NAMALWA (cell line): ENCODE measurements at regions not wholly inside any gene's neighbourhood (a gene's known extent, or its start where the extent isn't known, plus 50 kb on each side); places are given as distances from the start of the nearest gene placed in this dataset.
A peak's percentile ranks its signal among the peaks of the same experiment; 100 is the strongest.

Source experiments
- DNase-seq: peaks from one replicate; pipeline ENCODE4 v3.0.0-alpha.2; 2015; ENCODE audit warnings: low spot score

DNA sequence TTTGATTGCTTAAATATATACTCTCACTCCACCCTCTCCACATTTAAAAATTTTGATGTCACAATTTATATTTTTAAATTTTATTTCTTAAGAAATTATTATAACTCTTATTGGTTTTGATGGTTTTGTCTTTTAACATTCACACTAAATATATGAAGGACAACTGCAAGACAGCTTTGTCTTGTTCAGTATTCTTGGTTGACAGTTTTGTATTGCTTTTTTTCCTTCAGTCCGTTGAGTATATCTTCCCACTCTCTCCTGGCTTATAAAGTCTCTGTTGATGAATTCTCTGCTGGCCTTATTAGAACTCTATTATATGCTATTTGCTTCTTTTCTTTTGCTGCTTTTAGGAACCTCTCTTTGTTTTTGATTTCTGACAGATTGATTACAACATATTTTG lies 392.2 kb downstream of the C6orf118 start:
- no peak for DNase-seq

DNA sequence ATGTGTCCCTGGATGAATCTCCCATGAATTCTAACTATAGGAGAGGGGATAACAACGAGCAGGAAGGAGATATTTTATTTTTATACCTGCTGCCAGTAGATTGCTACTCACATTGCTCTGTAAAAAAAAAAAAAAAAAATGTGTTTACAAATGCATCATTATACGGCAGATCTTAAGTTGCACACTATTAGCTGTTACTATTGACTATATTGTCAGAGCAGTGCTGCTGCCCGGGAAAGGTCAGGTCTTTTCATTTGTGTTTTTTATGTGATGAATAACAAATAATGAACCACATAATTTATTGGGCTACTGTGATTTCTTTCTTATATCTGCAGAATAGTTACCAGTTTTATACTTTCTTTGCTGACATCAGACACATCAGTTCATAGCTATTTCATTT lies 393.3 kb downstream of the C6orf118 start:
- DNase-seq = no peak

DNA sequence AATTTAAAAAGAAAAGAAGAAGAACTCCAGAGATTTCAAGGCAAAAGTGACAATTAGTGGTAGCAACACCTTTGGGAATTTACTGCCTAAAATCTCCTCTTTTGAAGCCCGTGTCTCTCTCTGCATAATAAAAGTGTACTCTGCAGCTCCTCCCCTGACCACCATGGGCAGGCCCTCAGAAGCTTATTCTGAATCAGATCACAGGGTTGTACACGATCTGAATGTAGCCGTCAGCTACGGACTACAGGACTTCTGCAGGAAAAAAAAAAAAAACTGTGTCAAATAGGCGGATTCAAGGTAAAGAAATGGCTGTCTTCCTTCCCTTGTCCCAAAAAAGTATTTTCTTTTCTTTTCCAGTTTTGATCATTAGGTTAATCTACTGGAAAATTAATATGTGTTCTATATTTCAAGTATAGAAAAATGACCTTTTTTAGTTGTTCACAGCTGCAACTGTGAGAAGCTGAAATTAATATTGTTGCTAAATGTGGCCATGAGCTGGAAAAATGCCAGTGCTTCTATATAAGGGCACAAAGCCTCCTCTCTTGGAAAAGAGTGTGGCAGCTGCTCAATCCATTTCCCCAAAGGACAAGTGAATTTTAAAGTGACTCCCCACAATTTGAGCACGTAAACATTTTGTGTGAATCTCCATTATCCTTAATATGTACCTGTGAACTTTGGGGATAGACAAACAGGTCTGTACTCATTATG lies 397.4 kb downstream of the C6orf118 start:
- no peak for DNase-seq

DNA sequence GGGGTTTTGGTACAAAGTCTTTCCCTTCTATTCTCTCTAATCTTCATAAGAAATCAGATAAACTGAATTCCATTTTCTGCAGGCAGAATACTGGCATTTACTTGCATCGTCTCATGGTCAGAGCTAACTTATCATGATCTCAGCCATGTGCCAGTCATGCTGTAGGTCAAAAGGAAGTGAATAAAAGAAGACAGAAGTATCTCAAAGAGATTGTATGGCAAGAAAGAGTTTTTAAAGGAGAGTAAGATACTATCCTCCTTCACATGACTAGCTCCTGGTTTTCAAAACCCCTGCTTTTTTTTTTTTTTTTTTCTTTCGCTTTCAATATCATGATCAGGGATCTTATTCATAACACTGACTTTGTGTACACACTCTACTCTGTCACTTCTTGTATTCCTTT lies 398.3 kb downstream of the C6orf118 start:
- DNase-seq = no peak

DNA sequence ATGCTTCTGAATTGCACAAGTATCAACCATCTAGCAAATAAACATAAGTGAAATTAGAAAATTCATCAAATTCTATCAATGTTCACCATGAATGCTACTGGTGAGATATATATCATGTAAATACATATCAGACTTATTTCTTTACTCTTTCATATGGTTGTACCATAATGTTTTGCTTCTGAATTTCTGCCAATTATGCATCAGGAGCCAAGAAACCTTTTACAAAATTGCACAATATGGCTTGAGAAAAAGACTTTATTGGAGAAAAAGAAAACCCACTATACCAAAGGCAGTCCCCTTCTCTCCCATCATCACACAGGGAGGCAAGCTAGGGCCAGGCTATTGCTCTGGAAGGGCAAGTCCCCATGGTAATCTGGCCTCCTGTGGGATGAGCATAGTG lies 402.6 kb downstream of the C6orf118 start:
- no peak for DNase-seq

DNA sequence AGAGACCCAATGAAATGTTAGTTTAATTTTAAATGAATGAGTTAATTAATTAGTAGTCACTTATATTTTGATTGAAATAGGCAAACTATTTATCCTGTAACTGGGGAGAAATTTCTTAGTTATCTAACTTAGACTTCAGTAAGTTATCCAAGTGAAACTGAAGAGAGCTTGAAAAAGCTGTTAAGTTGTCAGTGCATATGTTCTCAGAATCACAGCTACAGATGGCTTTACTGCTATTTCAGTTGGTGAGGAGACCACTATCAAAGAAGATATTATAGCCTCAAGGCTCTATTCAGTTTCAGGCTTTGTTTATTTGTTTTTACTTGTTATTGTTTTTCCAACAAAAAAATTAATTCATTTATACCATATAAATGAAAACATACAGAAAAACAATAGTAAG lies 404.1 kb downstream of the C6orf118 start:
- DNase-seq = no peak

DNA sequence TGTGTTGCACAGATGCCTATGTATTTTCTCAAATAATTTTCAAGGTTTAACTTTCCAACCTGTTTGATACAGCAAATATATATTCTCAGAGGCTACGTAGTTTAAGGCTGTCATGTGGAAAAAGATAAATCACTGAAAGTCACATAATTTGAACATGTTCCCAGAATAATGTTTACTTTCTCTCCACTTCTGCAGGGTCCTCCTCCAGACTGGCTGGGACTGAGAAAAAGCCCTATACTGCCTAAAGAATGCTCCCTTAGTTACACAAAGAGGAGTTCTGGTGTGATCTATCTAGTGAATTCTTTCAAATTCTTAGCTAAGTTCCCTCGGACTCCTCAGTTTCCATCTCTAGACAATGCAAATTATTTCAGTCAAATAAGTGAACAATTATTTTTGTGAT lies 411.0 kb downstream of the C6orf118 start:
- no peak for DNase-seq

DNA sequence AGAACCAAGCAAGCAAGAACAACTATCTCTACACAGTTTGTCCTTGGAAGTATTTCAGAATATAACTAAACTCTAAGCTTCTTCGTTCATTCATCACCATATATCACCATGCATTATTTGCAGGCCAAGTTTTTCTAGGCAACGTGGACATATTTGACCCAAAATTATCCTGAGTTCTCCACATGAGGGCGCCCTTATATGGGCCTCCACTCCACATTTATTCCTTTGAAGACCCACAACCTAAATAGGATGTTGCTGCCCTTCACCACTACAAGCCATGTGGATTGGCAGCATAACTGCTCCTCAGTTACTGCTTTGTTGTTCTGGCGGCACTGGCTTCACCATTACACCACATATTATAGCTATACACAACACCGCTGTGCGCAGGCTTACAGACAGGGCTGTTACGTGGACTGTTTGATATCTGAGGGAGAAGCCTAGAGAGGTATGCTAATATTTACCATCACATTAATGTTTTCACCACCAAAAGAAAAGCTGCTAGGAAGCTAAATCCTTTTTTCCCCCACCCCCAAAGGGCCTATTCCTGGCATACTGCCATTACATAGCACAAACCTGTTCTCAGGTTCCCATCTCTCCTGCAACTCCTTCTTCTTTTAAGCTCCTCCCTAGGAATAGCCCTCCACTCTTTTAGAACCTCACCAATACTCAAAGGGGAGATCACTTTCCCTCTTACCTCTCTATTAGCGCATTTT lies 411.7 kb downstream of the C6orf118 start:
- peak; percentile 35 for DNase-seq

DNA sequence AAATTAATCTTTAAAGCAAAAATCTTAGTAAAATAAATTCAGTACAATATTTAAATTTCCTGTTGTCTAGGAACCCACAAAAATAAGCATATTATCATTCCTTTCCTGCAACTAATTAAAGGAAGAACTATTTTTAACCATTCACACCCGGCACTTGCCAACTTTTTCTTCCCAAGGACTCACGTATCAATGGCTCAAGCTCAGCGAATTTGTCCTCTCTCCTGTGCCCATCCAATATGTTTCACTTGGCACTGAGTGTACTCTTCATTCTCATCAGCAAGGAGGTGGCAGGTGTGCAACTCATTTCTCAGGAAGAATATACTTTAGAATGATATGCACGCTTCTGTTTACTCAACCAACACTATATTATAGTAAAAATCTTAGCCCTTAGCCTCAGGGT lies 419.4 kb downstream of the C6orf118 start:
- no peak for DNase-seq

DNA sequence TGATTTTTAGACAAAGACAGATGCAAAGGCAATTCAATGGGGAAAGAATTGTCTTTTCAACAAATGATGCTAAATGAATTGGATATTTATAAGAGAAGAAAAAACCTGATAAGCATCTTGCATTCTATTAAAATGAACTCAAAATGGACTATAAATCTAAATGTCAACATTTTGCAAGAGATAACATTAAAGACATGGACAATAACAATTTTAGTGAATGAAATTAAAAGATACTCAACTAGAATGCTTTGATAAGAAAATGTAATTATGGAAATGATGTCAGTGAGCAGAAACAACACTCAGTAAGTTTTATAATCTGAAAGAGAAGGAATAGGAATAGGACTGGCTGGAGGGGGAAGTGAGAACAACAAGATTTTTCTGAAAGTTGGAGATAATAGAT lies 421.7 kb downstream of the C6orf118 start:
- no peak for DNase-seq

DNA sequence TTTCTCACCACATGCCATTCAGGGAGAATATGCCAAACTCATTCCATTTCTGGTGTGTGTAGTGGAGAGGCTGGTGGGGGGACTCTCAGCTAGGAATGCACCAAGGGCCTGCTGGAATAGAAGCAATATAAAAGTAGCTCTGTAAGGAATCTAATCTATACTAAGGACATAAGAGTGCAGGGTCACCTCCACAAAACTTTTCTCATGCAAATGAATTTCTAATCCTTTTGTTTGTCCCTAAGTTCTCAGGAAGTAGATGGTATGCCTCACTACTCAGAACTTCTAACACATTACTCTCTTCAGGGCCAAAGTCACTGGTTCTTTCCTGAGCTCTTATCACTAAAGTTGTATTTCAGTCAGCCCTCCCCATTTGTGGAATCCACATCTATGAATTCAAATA lies 427.2 kb downstream of the C6orf118 start:
- DNase-seq = no peak

DNA sequence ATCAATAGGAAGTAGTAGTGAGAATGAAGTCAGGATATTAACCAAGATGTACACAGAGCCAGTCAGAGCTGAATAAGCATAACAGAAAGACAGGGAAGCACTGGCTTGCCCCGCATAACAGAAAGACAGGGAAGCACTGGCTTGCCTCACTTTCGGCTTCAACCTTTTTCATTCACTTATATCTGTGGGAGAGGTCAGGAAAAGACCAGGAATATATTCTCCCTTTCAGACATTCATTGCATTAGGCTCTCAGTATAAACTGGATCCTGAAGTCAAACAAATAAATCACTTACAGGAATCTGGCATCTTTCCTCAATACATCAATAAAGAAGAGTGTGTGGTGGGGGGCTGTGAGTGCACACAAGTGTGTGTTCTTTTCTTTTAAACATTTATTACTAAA lies 437.6 kb downstream of the C6orf118 start:
- DNase-seq = no peak

DNA sequence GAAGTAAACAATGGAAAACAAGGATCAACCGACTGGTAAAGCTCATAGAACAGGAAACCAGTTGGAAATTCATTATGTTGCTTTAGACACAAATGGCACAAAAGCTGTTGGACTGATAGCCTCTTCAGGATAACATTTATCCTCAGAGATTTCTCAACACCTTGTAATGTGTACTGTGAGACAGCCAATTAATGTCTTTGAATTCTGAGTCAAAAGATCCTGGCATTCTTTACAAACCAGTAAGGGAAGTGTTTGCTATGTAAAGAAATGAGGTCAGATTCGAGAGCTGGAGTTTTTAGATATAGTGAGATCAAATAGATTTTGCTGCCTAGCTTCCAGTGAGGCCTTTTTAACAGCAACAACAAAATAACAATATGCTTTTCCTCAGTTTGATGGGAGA lies 439.2 kb downstream of the C6orf118 start:
- DNase-seq = no peak

DNA sequence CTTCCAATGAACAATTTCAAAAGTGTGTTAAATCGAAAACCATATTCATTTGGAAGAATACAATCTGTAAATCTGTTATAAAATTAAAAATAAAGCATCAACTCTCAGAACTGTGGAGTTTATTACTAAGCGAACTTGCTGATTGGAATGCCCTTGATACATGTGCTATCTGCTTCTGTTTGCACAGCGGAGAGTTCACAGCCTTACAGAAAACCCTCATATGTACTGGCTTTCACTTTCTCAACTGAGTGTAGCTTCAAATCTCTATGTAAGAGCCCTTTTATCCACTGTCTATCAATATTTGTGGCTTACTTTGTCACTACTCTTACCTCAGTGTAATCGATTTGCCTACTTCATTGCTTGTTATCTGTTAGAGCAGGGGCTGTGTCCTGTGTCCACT lies 447.4 kb downstream of the C6orf118 start:
- no peak for DNase-seq

DNA sequence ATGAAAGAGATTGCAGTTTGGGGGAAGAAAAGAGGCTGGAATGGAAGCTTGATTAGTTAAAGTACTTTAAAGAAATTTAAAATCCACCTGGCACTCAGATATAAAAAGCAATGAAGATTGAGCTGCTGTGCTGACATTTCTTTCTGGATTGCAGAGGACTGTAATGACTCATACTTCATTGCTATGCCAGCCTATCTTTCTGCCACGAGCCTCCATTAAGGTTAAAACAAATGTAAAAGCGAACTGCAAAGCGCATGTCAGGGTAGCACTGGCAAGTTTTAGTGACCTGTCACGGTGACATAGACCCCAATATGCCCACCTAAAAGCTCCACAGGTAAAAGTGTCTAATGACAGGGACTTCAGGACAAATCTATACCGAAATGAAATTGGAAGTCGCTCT lies 449.6 kb downstream of the C6orf118 start:
- no peak for DNase-seq

DNA sequence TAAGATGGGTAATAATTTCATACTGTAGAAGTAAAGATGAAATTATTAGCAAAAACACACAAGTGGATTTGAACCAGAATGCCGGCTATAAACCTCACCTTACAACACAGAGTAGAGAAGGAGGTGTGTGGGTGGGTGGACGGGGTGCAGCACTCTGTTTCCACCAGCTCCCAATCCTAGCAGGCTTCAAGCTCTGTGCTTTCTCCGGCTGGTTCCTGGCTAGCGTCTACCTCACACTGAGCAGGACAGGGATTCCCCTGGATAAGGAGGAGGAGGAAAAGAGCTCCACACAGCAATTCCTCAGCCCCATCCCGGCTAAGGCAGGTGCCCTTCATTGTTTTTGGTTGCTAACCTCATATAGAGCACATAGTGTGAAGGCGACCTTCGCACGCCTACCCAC lies 453.3 kb downstream of the C6orf118 start:
- no peak for DNase-seq

DNA sequence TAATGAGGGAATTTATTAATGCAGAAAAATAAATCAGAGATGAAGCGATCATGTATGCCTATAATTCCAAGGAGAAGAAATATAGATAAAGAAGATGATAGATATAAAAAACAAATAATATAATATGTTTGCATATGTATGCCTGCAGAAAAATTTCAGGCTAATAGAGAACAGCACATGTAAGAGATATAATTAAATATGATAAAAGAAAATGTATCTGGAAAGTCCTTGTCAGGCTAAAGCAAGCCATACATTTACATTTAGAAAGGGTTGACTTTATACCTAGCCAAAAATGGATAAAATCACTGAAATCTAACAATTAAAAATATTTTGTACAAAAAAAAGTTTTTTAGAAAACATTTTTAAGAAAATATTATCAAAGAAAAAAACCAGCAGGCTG lies 454.1 kb downstream of the C6orf118 start:
- no peak for DNase-seq

DNA sequence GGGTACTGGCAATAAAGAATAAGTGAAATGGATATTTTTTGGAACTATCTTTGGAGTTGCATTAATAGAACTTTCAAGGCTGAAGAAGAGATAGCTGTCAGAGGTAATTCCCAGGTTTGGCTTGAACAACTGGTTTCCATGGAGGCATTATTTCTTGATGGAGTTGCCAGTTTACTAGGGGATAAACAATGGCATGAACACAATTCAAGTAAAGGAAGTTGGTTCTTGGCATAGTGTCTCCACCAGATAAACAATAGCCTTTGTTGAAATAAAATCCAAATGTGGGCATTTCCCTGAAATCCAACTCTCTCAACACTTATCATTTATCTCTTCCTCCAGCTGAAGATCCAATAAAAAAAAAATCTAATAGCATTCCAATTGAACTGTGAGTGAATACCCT lies 454.9 kb downstream of the C6orf118 start:
- DNase-seq = no peak

DNA sequence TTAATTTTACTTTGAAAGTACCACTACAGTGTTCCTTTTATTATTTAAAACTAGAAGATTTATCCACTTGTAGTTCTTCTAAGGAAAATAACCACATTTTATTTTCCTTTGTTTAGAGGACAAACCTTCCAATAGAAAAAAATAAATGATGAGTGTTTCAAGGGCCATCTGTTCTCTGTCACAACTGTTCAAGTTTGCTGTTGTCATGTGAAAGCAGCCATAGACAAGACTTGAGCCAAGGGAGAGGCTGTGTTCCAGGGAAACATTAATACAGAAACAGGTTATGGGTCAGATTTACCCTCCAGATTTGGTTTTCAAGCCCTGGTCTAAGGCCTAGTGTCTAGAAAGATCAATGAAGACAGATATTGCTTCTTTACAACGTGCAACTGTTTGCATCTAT lies 463.6 kb downstream of the C6orf118 start:
- DNase-seq = no peak

DNA sequence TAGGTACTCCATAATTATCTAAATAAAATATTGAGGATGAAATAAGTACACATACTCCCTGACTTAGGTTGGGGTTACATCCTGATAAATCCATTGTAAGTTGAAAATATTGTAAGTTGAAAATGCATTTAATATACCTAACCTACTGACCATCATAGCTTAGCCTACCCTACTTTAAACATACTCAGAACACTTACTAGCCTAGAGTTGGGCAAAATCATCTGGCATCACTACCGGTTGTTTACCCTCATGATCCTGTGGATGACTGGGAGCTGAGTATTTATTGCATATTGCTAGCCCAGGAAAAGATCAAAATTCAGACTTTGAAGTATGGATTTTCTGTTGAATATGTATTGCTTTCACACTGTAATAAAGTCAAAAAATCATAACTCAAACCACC lies 467.3 kb downstream of the C6orf118 start:
- no peak for DNase-seq

DNA sequence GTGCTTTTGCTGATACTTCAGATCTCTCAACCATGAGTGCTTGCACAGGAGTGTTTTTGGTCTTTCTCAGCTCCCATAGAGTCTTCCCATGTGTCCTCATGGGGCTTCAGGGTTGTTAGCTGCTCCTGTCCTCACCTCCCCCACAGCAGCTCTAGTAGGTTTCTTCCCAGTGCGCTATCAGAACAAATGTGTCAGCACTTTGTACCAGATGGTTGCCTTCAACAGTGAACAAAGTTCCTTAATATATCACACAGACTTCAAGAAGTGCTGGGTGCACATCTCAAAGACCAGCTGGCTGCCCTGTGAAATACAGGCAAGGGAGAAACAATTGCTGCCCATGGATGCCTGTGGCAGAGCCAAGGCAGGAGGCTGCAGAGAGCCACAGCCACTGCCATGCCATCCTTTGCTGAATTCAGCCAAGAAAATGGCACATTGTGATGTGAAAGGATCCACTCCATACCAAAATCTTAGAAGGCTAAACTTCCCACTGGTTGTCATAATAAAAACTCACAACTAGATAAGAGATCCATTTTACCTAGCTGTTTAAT lies 471.3 kb downstream of the C6orf118 start:
- no peak for DNase-seq

DNA sequence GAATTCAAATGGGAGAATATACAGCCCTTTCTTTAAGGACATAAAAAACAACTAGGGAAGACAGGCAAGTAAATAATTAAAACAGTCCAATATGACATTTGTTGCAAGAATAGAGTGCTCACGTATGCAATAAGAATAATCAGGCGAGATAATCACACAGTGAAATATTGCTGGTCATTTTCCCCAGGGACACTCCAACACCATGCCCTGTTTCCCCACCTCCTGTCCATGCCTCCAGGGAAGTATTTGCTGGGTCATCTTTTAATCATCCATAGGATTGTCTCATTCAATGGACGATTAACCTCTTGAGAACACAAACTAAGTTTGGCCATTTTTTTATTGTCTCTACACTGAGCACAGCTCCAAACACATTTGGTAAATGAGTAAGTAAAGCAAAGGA lies 472.9 kb downstream of the C6orf118 start:
- DNase-seq = no peak

DNA sequence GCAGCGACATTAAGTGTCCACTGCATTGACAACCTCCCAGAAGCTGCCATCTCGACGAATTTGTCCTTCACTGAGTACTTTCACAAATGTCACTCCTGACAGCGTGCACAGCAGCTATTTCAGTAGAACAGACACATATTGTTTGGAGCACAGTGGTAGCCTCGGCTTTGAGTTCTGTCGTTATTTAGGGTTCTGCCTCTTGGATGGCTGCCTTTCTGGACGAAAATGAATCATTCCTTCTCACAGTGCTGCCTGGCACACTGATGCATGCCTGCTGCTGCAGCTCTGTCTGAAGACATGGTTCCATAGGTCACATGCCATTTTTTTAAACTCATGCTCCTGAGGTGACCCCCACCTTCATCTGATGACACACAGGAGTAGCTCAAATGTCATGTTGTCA lies 477.0 kb downstream of the C6orf118 start:
- DNase-seq = no peak

DNA sequence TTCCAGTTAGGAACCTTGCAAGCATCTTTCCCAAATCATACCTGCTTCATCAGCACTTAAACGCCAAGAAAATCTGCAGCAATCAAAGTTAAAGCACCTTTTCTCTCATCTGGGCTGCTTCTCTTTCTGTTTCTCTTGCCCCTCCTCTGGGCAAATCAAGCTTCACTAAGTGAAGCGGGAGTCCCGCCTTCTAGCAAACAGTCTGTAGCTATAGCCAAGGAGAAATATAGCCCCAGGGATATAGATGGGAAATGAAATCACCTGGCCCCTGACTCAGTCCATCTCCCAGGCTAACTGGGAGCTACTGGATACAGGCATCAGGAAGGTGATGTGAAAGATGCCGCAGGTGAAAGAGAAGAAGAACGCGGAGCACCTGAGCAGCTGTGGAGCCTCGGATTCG lies 481.9 kb downstream of the C6orf118 start:
- DNase-seq = no peak
